Mesothelial cell of epicardium (in vitro differentiated cells): ENCODE measurements at regions not wholly inside any gene's neighbourhood (a gene's known extent, or its start where the extent isn't known, plus 50 kb on each side); places are given as distances from the start of the nearest gene placed in this dataset.

Experiments used
- DNase-seq, 2 experiments: peaks; one replicate each; pipeline ENCODE4 v3.0.0; 2021; ENCODE audit warnings: low spot score in 2 of 2; ENCODE audit not compliant: unreplicated experiment in 2 of 2
- H3K27ac Mint-ChIP-seq: 2 replicates; pipeline ENCODE4 v1.8.0; 2021; ENCODE audit warnings: mixed read lengths
- H3K27me3 Mint-ChIP-seq: 2 replicates; pipeline ENCODE4 v1.8.0; 2021; ENCODE audit warnings: low read depth, mixed read lengths
- H3K36me3 Mint-ChIP-seq: 2 replicates; pipeline ENCODE4 v1.8.0; 2021; ENCODE audit warnings: mixed read lengths
- H3K4me1 Mint-ChIP-seq: 2 replicates; pipeline ENCODE4 v1.8.0; 2021; ENCODE audit warnings: mixed read lengths
- H3K4me3 Mint-ChIP-seq: 2 replicates; pipeline ENCODE4 v1.8.0; 2021; ENCODE audit warnings: mild to moderate bottlenecking, moderate library complexity, mixed read lengths
- H3K9me3 Mint-ChIP-seq: 2 replicates; pipeline ENCODE4 v1.8.0; 2021; ENCODE audit warnings: mixed read lengths
- TF ChIP-seq, protein P1 (sequence below): fragments of 200-600 bp; sonication (generic); IDR thresholded peaks from one replicate; pipeline ENCODE4 v1.5.0; 2021; ENCODE audit warnings: antibody characterized with exemption; ENCODE audit not compliant: unreplicated experiment

DNA sequence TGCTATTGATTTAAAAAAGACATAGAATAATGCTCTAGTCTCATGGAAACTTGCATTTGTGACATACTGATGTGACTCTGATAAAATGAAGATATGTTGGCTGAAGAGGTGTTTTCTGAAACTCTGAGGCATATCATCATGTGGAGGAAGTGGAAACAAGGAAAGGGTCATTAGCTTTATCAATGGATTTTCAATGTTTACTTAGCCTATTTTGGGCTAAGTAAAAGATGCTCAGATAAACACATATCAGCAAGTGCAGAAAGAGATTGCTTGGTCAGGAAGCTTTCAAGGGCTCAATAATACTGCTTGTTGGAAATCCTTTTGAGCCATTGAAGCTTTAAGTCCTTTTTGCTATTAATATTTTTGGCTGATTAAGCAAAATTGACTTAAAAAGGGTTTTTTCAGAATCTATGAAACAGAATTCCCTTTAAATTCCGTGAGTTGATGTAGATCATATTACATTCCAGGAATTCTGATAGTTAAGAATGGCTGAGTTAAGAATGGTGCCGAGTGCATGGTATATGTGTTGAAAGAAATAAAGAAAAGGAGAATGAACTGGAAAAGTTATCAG is 952.8 kb upstream of the SPRY2 start:
- H3K27ac Mint-ChIP-seq = no peak overlapping the region
- H3K4me1 Mint-ChIP-seq = peaks cover 7% of the 10 kb centered on the region
- H3K27me3 Mint-ChIP-seq = no peaks in the 10 kb centered on the region
- no peaks in the 10 kb centered on the region for H3K36me3 Mint-ChIP-seq
- H3K9me3 Mint-ChIP-seq = peaks cover 6% of the 10 kb centered on the region
- no peak overlapping the region for H3K4me3 Mint-ChIP-seq
- TF ChIP-seq, protein P1, sequence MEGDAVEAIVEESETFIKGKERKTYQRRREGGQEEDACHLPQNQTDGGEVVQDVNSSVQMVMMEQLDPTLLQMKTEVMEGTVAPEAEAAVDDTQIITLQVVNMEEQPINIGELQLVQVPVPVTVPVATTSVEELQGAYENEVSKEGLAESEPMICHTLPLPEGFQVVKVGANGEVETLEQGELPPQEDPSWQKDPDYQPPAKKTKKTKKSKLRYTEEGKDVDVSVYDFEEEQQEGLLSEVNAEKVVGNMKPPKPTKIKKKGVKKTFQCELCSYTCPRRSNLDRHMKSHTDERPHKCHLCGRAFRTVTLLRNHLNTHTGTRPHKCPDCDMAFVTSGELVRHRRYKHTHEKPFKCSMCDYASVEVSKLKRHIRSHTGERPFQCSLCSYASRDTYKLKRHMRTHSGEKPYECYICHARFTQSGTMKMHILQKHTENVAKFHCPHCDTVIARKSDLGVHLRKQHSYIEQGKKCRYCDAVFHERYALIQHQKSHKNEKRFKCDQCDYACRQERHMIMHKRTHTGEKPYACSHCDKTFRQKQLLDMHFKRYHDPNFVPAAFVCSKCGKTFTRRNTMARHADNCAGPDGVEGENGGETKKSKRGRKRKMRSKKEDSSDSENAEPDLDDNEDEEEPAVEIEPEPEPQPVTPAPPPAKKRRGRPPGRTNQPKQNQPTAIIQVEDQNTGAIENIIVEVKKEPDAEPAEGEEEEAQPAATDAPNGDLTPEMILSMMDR = no peak
- no peak for DNase-seq

DNA sequence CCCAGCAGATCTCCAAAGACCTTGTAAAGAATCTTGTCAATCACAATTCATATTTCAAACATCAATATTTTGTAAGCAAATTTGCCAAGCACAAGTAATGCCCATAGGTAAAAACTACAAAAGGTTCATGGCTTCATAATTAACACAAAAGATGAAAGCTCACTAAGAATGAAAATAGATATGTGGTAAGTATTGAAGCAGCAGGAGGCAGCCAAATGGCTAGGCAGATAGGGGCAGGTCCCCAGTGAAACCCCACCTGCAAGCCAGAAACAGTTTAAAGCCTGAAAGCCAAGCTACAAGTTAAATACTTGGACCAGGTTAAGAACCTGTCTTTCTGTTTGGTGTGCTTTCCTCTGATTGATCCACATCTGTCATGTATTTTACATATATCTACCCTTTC is 942.6 kb upstream of the SPRY2 start:
- Mint-ChIP-seq H3K9me3 (peaks cover 24% of the 10 kb centered on the region), H3K36me3 (peaks cover 2% of the 10 kb centered on the region), H3K27ac (no peak overlapping the region), H3K4me1 (no peaks in the 10 kb centered on the region), H3K4me3 (no peak overlapping the region), H3K27me3 (no peaks in the 10 kb centered on the region)
- TF ChIP-seq, protein P1 = no peak
- no peak for DNase-seq

DNA sequence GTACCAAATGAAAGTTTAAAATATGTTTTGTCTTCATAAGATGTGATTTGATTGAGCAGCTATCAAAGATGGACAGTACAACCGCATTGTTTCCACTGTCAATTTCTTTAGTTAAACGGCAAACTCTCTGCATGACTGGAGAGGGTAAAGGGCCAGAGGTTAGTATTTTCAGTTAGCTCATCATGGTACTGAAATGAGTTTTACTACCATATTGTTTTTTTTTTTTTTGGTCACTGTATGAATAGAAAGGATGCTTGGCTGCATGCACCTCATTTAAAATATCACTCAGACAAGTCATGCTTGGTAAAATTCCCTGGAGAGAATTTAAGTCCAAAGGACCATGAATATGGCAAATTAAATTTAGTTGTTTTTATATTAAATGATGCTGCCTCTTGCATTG is 942.1 kb upstream of the SPRY2 start:
- no peak for DNase-seq
- no peaks in the 10 kb centered on the region for H3K4me1 Mint-ChIP-seq
- H3K9me3 Mint-ChIP-seq = peaks cover 25% of the 10 kb centered on the region
- H3K4me3 Mint-ChIP-seq = no peak overlapping the region
- H3K36me3 Mint-ChIP-seq = peaks cover 2% of the 10 kb centered on the region
- H3K27me3 Mint-ChIP-seq = no peaks in the 10 kb centered on the region
- H3K27ac Mint-ChIP-seq = no peak overlapping the region
- TF ChIP-seq, protein P1 = no peak

DNA sequence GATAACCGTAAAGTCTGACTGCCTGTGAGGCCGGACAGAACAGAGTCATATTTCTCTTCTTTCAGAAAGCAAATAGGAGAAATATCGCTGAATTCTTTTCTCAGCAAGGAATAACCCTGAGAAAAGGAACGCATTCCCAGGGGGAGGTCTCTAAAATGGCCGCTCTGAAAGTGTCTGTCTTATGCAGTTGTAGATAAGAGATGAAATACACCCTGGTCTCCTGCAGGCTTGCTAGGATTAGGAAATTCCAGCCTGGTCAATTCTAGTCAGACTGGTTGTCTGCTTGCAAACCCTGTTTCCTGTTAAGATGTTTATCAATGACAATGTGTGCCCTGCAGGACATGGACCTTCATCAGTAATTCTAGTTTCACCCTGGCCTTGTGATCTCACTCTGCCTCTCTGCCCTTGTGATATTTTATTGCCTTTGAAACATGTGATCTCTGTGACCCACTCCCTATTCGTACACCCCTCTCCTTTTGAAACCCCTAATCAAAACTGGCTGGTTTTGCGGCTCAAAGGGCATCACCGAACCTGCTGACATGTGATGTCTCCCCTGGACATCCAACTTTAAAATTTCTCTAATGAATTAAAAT is 934.8 kb upstream of the SPRY2 start:
- H3K4me3 Mint-ChIP-seq = no peak overlapping the region
- H3K9me3 Mint-ChIP-seq = peaks cover 43% of the 10 kb centered on the region
- TF ChIP-seq, protein P1 = no peak
- H3K27me3 Mint-ChIP-seq = no peaks in the 10 kb centered on the region
- H3K36me3 Mint-ChIP-seq = peaks cover 4% of the 10 kb centered on the region
- H3K27ac Mint-ChIP-seq = no peak overlapping the region
- DNase-seq = no peak
- H3K4me1 Mint-ChIP-seq = no peaks in the 10 kb centered on the region

DNA sequence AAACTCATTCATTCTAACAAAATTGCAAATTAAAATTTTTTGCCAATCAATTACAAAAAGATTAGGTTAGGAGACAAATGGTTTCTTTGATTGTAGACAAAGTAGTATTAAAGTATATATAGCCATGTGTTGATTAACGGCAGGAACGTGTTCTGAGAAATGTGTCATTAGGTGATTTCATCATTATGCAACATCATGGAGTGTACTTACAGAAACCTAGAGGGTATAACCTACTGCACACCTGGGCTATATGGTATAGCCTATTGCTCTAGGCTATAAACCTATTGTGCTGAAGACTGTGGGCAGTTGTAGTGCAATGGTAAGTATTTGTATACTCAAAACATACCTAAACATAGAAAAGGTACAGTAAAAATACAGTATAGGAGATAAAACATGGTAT is 906.8 kb upstream of the SPRY2 start:
- H3K4me1 Mint-ChIP-seq = peaks cover 8% of the 10 kb centered on the region
- TF ChIP-seq, protein P1 = no peak
- H3K4me3 Mint-ChIP-seq = no peak overlapping the region
- H3K9me3 Mint-ChIP-seq = peaks cover 4% of the 10 kb centered on the region
- no peak for DNase-seq
- H3K27ac Mint-ChIP-seq = no peak overlapping the region
- no peaks in the 10 kb centered on the region for H3K36me3 Mint-ChIP-seq
- H3K27me3 Mint-ChIP-seq = no peaks in the 10 kb centered on the region
